Fibroblast of the aortic adventitia (primary cell): ENCODE measurements at regions not wholly inside any gene's neighbourhood (a gene's known extent, or its start where the extent isn't known, plus 50 kb on each side); places are given as distances from the start of the nearest gene placed in this dataset.
A peak's percentile ranks its signal among the peaks of the same experiment; 100 is the strongest.

Experiments
- DNase-seq: peaks from one replicate; pipeline ENCODE4 v3.0.0-alpha.2; 2010; ENCODE audit warnings: low read depth
- H3K4me3 ChIP-seq: 2 replicates; pipeline ENCODE4 v1.5.1; 2011; ENCODE audit warnings: low read depth, mild to moderate bottlenecking, control low read depth, low read length, moderate library complexity
- CTCF ChIP-seq: IDR thresholded peaks from 2 replicates; pipeline ENCODE4 v1.5.1; 2011; ENCODE audit warnings: mild to moderate bottlenecking, low read length, control low read depth, inconsistent platforms; ENCODE audit not compliant: insufficient read depth

- no peak for DNase-seq
- TF ChIP-seq CTCF, result no peak
- no peak overlapping the region for H3K4me3 ChIP-seq
These were observed 207.1 kb upstream of the NFE2L3 start for GRCh38 chr7:25944777-25945515.

- no peak overlapping the region for H3K4me3 ChIP-seq
- no peak for DNase-seq
- TF ChIP-seq CTCF, result no peak
These were observed 206.4 kb upstream of the NFE2L3 start for GRCh38 chr7:25945608-25946007.

GRCh38 chr7:25946181-25946580, 205.8 kb upstream of the NFE2L3 start:
- DNase-seq, result no peak
- no peak overlapping the region for H3K4me3 ChIP-seq
- no peak for TF ChIP-seq CTCF

GRCh38 chr7:25947669-25948516, 204.1 kb upstream of the NFE2L3 start:
- no peak for TF ChIP-seq CTCF
- DNase-seq, result no peak
- H3K4me3 ChIP-seq, result no peak overlapping the region

GRCh38 chr7:25949736-25950487, 202.1 kb upstream of the NFE2L3 start:
- DNase-seq, result no peak
- TF ChIP-seq CTCF, result no peak
- peak overlapping the region; percentile 70 for H3K4me3 ChIP-seq

GRCh38 chr7:25950488-25951413, 201.2 kb upstream of the NFE2L3 start:
- peak; percentile 63 for DNase-seq
- H3K4me3 ChIP-seq, result peak overlapping the region; percentile 70
- no peak for TF ChIP-seq CTCF
